ENCODE measurements at regions not wholly inside any gene's neighbourhood (a gene's known extent, or its start where the extent isn't known, plus 50 kb on each side); places are given as distances from the start of the nearest gene placed in this dataset.

DNA sequence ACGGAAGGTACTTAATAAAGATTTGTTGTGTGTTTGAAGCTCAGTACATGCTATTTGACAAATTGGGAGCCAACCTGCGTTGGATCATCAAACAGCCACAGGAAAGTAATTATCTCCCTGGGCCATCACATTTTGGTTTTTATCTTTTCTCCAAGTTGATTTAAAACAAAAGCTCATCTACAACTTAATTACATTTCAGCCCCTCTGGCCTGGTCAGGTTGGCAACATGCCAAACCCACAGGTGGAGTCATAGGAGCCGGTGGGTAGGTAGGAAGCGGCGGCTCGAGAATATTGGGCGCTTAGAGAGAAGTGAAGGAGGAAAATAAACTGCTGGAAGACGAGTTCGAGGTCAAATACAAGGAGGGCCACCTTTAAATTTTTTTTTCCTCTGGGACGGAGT, 64.9 kb upstream of the FANCC start:
- TF ChIP-seq, protein P1, sequence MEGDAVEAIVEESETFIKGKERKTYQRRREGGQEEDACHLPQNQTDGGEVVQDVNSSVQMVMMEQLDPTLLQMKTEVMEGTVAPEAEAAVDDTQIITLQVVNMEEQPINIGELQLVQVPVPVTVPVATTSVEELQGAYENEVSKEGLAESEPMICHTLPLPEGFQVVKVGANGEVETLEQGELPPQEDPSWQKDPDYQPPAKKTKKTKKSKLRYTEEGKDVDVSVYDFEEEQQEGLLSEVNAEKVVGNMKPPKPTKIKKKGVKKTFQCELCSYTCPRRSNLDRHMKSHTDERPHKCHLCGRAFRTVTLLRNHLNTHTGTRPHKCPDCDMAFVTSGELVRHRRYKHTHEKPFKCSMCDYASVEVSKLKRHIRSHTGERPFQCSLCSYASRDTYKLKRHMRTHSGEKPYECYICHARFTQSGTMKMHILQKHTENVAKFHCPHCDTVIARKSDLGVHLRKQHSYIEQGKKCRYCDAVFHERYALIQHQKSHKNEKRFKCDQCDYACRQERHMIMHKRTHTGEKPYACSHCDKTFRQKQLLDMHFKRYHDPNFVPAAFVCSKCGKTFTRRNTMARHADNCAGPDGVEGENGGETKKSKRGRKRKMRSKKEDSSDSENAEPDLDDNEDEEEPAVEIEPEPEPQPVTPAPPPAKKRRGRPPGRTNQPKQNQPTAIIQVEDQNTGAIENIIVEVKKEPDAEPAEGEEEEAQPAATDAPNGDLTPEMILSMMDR (conservative IDR thresholded peaks at IDR 0.05; ENCODE audit: low read length): no peak
- TF ChIP-seq EZH2phosphoT487 (IDR thresholded peaks at IDR 0.05; ENCODE audit: borderline replicate concordance, low read depth, low read length): no peak
- Histone ChIP-seq H3K36me3 (ENCODE audit: insufficient read depth, low read length) (no peaks in the 10 kb centered on the region), H3K27ac (ENCODE audit: low read depth, low read length, poor library complexity, severe bottlenecking) (no peak overlapping the region), H2AFZ (ENCODE audit: low read length) (no peak overlapping the region), H4K20me1 (ENCODE audit: insufficient read depth, low read length) (no peaks in the 10 kb centered on the region), H3K9me3 (ENCODE audit: low read length) (no peaks in the 10 kb centered on the region), H3K4me1 (ENCODE audit: insufficient read depth, low read length, poor library complexity, severe bottlenecking) (no peaks in the 10 kb centered on the region), H3K9me2 (ENCODE audit: insufficient read depth, low read length) (no peaks in the 10 kb centered on the region), H3K4me2 (ENCODE audit: low read length) (no peak overlapping the region), H3K79me2 (ENCODE audit: insufficient read depth, low read depth, low read length) (no peaks in the 10 kb centered on the region), H3K4me3 (ENCODE audit: low read depth, low read length, poor library complexity, severe bottlenecking) (no peak overlapping the region)
- BruUV-seq (replicated peaks): no TSS peak
- ChIA-PET CTCF (ENCODE audit: unreplicated experiment) (no interaction called here), POLR2A (no interaction called here)
- intact Hi-C loops (cut with micrococcal nuclease; ENCODE audit: unreplicated experiment): no loop called here
- DNase-seq (ENCODE audit: low spot score): no peak

DNA sequence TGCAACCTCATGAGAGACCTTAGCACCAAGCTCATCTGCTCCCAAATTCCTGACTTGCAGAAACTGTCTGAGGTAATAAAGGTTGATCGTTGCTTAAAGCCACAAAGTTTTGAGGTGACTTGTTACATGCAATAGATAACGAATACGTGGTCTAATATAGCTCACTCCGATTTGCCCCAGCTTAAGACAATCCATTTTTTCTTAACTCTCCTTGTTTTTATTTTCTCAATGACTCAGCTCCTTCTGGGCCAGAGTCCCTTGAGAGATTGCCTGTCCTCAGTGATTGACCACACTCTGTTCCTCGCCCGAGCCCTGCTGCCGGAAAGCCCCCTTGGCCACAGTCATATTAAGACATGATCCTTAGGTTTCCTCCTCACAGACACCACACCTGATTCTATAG, 63.7 kb upstream of the FANCC start:
- no peaks in the 10 kb centered on the region for H4K20me1 ChIP-seq (ENCODE audit: insufficient read depth, low read length)
- no peak for TF ChIP-seq EZH2phosphoT487 (IDR thresholded peaks at IDR 0.05; ENCODE audit: borderline replicate concordance, low read depth, low read length)
- TF ChIP-seq, protein P1 (conservative IDR thresholded peaks at IDR 0.05; ENCODE audit: low read length): no peak
- no peaks in the 10 kb centered on the region for H3K79me2 ChIP-seq (ENCODE audit: insufficient read depth, low read depth, low read length)
- no peak overlapping the region for H2AFZ ChIP-seq (ENCODE audit: low read length)
- H3K9me3 ChIP-seq (ENCODE audit: low read length): no peaks in the 10 kb centered on the region
- CTCF ChIA-PET (ENCODE audit: unreplicated experiment): no interaction called here
- H3K9me2 ChIP-seq (ENCODE audit: insufficient read depth, low read length): no peaks in the 10 kb centered on the region
- BruUV-seq (replicated peaks): no TSS peak
- no peak for DNase-seq (ENCODE audit: low spot score)
- intact Hi-C loops (cut with micrococcal nuclease; ENCODE audit: unreplicated experiment): no loop called here
- POLR2A ChIA-PET: interaction anchor here (0.5 to 0.6 kb wide), 3 partner anchors 102 to 1716 kb away, joined by 3 to 4 read pairs (median 3); no protein-coding TSS in a partner anchor
- H3K27ac ChIP-seq (ENCODE audit: low read depth, low read length, poor library complexity, severe bottlenecking): no peak overlapping the region
- H3K36me3 ChIP-seq (ENCODE audit: insufficient read depth, low read length): no peaks in the 10 kb centered on the region
- H3K4me2 ChIP-seq (ENCODE audit: low read length): no peak overlapping the region
- H3K4me3 ChIP-seq (ENCODE audit: low read depth, low read length, poor library complexity, severe bottlenecking): no peak overlapping the region
- no peaks in the 10 kb centered on the region for H3K4me1 ChIP-seq (ENCODE audit: insufficient read depth, low read length, poor library complexity, severe bottlenecking)

DNA sequence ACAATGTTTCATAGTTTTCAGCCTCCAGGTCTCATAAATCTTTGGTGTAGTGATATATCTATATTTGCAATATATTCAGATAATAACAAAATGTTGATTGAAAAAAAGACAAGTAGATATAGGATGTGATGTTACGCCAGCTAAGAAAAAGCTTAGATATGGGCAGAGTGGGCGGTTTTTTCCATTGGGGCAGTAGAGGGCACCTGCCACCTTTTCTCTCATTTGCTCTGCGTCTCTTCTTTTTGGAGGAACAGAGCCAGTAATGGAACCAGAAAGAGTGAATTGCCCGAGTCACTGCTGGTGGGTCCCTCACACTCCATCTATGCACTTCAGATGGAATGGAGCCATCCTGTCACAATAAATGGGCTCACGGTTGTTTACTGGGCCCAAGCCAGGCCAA, 62.1 kb upstream of the FANCC start:
- BruUV-seq (replicated peaks): no TSS peak
- no peak overlapping the region for H3K4me3 ChIP-seq (ENCODE audit: low read depth, low read length, poor library complexity, severe bottlenecking)
- TF ChIP-seq EZH2phosphoT487 (IDR thresholded peaks at IDR 0.05; ENCODE audit: borderline replicate concordance, low read depth, low read length): no peak
- TF ChIP-seq, protein P1 (conservative IDR thresholded peaks at IDR 0.05; ENCODE audit: low read length): peak; percentile 67
- H3K36me3 ChIP-seq (ENCODE audit: insufficient read depth, low read length): no peaks in the 10 kb centered on the region
- H4K20me1 ChIP-seq (ENCODE audit: insufficient read depth, low read length): no peaks in the 10 kb centered on the region
- H3K79me2 ChIP-seq (ENCODE audit: insufficient read depth, low read depth, low read length): no peaks in the 10 kb centered on the region
- H3K4me2 ChIP-seq (ENCODE audit: low read length): no peak overlapping the region
- POLR2A ChIA-PET: no interaction called here
- intact Hi-C loops (cut with micrococcal nuclease; ENCODE audit: unreplicated experiment): loop anchor here (5.0 kb wide), 1 partner anchor 128 kb away; no protein-coding TSS in a partner anchor
- CTCF ChIA-PET (ENCODE audit: unreplicated experiment): no interaction called here
- H3K27ac ChIP-seq (ENCODE audit: low read depth, low read length, poor library complexity, severe bottlenecking): no peak overlapping the region
- H3K4me1 ChIP-seq (ENCODE audit: insufficient read depth, low read length, poor library complexity, severe bottlenecking): no peaks in the 10 kb centered on the region
- no peak overlapping the region for H2AFZ ChIP-seq (ENCODE audit: low read length)
- H3K9me2 ChIP-seq (ENCODE audit: insufficient read depth, low read length): no peaks in the 10 kb centered on the region
- no peaks in the 10 kb centered on the region for H3K9me3 ChIP-seq (ENCODE audit: low read length)
- peak; percentile 45 for DNase-seq (ENCODE audit: low spot score)

All from OCI-LY7 (cell line).